ENCODE measurements at regions not wholly inside any gene's neighbourhood (a gene's known extent, or its start where the extent isn't known, plus 50 kb on each side); places are given as distances from the start of the nearest gene placed in this dataset.
"Not testable (repeated sequence)": the region's sequence is repeated elsewhere in the genome, so short reads cannot be mapped to it uniquely, and the experiment has no call there.

DNA sequence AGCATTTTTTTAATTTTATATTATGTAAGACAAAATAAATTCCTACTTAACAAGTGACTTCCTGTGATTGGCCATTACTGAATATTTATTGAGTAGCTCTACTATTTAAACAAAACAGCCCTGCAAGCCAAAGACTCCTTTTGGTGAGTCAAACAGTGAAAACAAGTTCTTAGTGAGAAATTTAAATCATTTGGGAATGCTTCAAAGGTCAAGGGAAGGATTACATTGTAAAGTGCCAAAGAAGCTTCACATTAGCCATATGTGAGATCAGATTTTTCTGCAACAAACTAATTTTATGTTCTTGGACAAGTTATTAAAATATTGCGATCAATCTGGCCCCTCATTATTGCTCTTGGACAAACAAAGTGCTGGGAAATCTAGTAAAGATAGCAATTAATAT, 795.4 kb upstream of the MGAT4C start:
- Histone ChIP-seq H3K27ac (ENCODE audit: low read length) (no peak overlapping the region), H3K9me3 (ENCODE audit: control insufficient read depth, low read length) (no peaks in the 10 kb centered on the region), H3K4me3 (ENCODE audit: low read length) (no peak overlapping the region), H3K4me1 (ENCODE audit: control insufficient read depth, insufficient read depth, low read length) (no peaks in the 10 kb centered on the region), H3K27me3 (ENCODE audit: control insufficient read depth, insufficient read depth) (no peaks in the 10 kb centered on the region)
- no peak for ATAC-seq
- no peak for DNase-seq
- intact Hi-C loops (cut with DNase I) = no loop called here
- 53% methylated on average over 1 of the region's 1 CpG for WGBS

GRCh38 chr12:87047691-87048090, 791.5 kb upstream of the MGAT4C start:
- Histone ChIP-seq H3K27ac (ENCODE audit: low read length) (no peak overlapping the region), H3K9me3 (ENCODE audit: control insufficient read depth, low read length) (no peaks in the 10 kb centered on the region), H3K4me1 (ENCODE audit: control insufficient read depth, insufficient read depth, low read length) (no peaks in the 10 kb centered on the region), H3K4me3 (ENCODE audit: low read length) (no peak overlapping the region), H3K27me3 (ENCODE audit: control insufficient read depth, insufficient read depth) (no peaks in the 10 kb centered on the region)
- WGBS = 93% methylated on average over 3 of the region's 3 CpGs
- ATAC-seq (no peak), DNase-seq (no peak)
- intact Hi-C loops (cut with DNase I) = no loop called here

GRCh38 chr12:87039536-87039935, 783.3 kb upstream of the MGAT4C start:
- Histone ChIP-seq H3K4me3 (ENCODE audit: low read length) (no peak overlapping the region), H3K9me3 (ENCODE audit: control insufficient read depth, low read length) (no peaks in the 10 kb centered on the region), H3K27ac (ENCODE audit: low read length) (no peak overlapping the region), H3K27me3 (ENCODE audit: control insufficient read depth, insufficient read depth) (no peaks in the 10 kb centered on the region), H3K4me1 (ENCODE audit: control insufficient read depth, insufficient read depth, low read length) (no peaks in the 10 kb centered on the region)
- no peak for DNase-seq
- WGBS = 85% methylated on average over 1 of the region's 1 CpG
- no peak for ATAC-seq
- intact Hi-C loops (cut with DNase I) = no loop called here

DNA sequence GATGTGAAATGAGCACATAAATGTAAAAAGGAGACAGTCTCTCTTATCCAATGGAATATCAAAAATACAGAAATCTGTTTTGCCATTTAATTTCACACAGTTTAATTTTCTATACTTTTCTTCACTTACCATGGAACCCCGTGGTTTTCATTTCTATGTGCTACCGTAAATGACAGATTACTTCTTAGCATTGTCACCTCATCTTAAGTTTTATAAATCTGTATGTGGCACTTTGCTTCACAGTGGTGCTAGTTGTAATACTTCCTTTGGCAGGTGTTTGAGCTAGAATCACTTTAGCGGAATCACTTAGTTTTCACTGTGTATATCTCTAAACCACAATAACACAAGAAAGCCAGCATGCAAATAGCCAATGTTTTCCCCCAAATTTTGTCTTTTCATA, 781.9 kb upstream of the MGAT4C start:
- Histone ChIP-seq H3K9me3 (ENCODE audit: control insufficient read depth, low read length) (no peaks in the 10 kb centered on the region), H3K27me3 (ENCODE audit: control insufficient read depth, insufficient read depth) (no peaks in the 10 kb centered on the region), H3K4me1 (ENCODE audit: control insufficient read depth, insufficient read depth, low read length) (no peaks in the 10 kb centered on the region), H3K4me3 (ENCODE audit: low read length) (no peak overlapping the region), H3K27ac (ENCODE audit: low read length) (no peak overlapping the region)
- intact Hi-C loops (cut with DNase I) = no loop called here
- ATAC-seq (no peak), DNase-seq (no peak)
- WGBS = 92% methylated on average over 3 of the region's 3 CpGs

DNA sequence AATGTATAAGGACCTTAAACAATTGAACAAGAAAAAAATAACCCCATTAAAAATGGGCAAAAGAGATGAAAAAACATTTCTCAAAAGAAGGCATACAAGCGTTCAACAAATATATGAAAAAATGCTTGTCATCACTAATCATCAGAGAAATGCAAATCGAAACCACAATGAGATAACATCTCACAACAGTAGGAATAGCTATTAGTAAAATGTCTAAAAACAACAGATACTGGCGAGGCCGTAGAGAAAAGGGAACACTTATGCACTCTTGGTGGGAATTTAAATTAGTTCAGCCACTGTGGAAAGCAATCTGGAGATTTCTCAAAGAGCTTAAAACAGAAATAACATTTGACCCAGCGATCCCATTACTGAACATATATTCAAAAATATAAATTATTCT, 769.8 kb upstream of the MGAT4C start:
- intact Hi-C loops (cut with DNase I) = no loop called here
- H3K4me1 ChIP-seq (ENCODE audit: control insufficient read depth, insufficient read depth, low read length) = no peaks in the 10 kb centered on the region
- ATAC-seq (no peak), DNase-seq (no peak)
- no peak overlapping the region for H3K27ac ChIP-seq (ENCODE audit: low read length)
- H3K9me3 ChIP-seq (ENCODE audit: control insufficient read depth, low read length) = no peaks in the 10 kb centered on the region
- H3K4me3 ChIP-seq (ENCODE audit: low read length) = no peak overlapping the region
- H3K27me3 ChIP-seq (ENCODE audit: control insufficient read depth, insufficient read depth) = no peaks in the 10 kb centered on the region
- 77% methylated on average over 5 of the region's 5 CpGs for WGBS

DNA sequence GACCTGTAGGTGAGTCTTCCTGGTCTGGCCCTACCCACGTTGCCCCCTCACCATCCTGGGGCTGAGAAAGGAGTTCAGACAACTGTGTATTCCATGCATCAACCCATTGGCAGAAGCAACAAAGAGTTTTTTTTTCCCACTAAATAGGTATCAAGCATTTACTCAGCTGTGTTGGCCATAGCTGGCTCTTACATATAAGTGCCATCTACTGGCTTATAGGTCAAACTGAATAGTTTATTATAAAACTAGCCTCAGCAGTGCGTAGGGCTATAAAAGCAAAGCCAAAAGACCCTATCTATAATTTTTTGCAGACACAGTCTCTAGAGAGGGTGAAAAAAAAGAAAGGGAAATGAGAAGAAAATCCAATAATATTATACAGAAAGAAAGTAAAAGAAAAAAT, 765.2 kb upstream of the MGAT4C start:
- no peaks in the 10 kb centered on the region for H3K4me1 ChIP-seq (ENCODE audit: control insufficient read depth, insufficient read depth, low read length)
- WGBS = 68% methylated on average over 2 of the region's 2 CpGs

GRCh38 chr12:87020071-87020470, 763.9 kb upstream of the MGAT4C start:
- intact Hi-C loops (cut with DNase I) = no loop called here
- H3K4me1 ChIP-seq (ENCODE audit: control insufficient read depth, insufficient read depth, low read length) = no peaks in the 10 kb centered on the region
- no peaks in the 10 kb centered on the region for H3K9me3 ChIP-seq (ENCODE audit: control insufficient read depth, low read length)
- no peak overlapping the region for H3K27ac ChIP-seq (ENCODE audit: low read length)
- DNase-seq (no peak), ATAC-seq (no peak)
- 85% methylated on average over 1 of the region's 1 CpG for WGBS
- H3K4me3 ChIP-seq (ENCODE audit: low read length) = no peak overlapping the region
- no peaks in the 10 kb centered on the region for H3K27me3 ChIP-seq (ENCODE audit: control insufficient read depth, insufficient read depth)

More for the DNA sequence above, 765.2 kb upstream of the MGAT4C start:
- Histone ChIP-seq H3K9me3 (ENCODE audit: control insufficient read depth, low read length) (no peaks in the 10 kb centered on the region), H3K27ac (ENCODE audit: low read length) (no peak overlapping the region), H3K27me3 (ENCODE audit: control insufficient read depth, insufficient read depth) (no peaks in the 10 kb centered on the region), H3K4me3 (ENCODE audit: low read length) (no peak overlapping the region)
- no peak for ATAC-seq
- intact Hi-C loops (cut with DNase I) = no loop called here
- DNase-seq = no peak

DNA sequence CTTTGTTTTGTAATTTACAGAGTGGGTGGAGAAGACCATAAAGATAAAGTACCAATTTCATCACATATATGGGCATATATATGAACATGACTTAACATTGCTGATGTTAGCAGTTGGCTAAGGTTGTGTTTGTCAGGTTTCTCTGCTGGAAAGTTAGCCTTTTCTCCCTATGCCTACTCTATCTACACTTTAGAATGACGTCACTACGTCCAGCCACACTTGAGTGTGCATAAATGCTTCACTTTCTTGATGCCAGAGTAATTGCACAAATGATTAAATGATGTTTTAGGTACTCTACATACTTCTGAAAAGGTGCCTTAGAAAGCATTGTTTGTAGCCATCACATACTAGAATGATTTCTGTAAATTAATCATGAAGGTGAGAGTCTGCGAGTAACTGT, 759.2 kb upstream of the MGAT4C start:
- DNase-seq (no peak), ATAC-seq (no peak)
- Histone ChIP-seq H3K4me3 (ENCODE audit: low read length) (no peak overlapping the region), H3K27me3 (ENCODE audit: control insufficient read depth, insufficient read depth) (no peaks in the 10 kb centered on the region), H3K4me1 (ENCODE audit: control insufficient read depth, insufficient read depth, low read length) (no peaks in the 10 kb centered on the region), H3K27ac (ENCODE audit: low read length) (no peak overlapping the region), H3K9me3 (ENCODE audit: control insufficient read depth, low read length) (no peaks in the 10 kb centered on the region)
- intact Hi-C loops (cut with DNase I) = no loop called here
- 79% methylated on average over 3 of the region's 3 CpGs for WGBS

DNA sequence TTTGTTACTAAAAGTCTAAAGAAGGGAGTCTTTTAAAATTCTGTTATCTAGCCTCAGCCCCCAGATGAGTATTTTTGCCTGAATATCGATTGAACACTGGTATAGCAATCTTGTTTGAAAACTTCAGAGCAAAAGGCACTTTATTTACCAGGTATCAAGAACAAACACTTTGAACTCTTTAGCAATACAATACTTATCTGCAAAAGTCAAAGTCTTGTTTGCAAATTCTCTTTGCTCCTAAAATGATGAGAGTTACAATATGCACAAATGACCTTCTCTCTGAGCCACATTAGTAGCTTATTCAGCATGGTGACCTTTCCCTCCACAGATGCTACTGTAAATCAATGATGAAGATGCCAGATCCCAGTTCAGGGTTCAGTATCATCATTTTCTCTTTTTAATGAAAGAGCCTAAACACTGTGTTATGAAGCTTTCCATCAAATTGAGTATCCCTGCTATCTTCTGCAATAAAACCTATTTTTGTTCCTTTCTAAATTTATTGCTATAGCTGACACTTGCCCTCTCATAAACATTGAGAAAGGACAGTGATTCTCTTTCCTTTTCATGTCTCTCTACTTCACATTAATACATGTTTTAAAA, 752.7 kb upstream of the MGAT4C start:
- 58% methylated on average over 1 of the region's 1 CpG for WGBS
- intact Hi-C loops (cut with DNase I) = no loop called here
- ATAC-seq (no peak), DNase-seq (no peak)
- Histone ChIP-seq H3K9me3 (ENCODE audit: control insufficient read depth, low read length) (no peaks in the 10 kb centered on the region), H3K27me3 (ENCODE audit: control insufficient read depth, insufficient read depth) (no peaks in the 10 kb centered on the region), H3K4me1 (ENCODE audit: control insufficient read depth, insufficient read depth, low read length) (no peaks in the 10 kb centered on the region), H3K4me3 (ENCODE audit: low read length) (no peak overlapping the region), H3K27ac (ENCODE audit: low read length) (no peak overlapping the region)

DNA sequence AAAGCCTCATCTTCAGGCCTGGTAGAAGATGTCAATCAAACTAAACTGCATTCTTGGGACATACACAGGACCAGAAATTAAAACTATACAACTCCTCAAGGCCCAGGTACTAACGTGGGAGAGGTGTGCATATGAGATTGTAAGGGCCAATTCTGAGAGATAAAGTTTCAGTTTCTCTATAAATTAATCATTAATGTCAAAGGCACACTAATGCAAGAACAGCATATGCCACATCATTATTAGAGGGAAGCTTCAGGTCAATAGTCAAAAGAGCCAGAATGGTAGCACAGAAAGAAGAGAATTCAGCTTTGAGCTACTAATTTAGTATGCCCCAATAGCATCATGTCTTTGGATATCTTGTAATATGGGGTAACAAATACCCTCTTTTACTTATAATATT, 744.9 kb upstream of the MGAT4C start:
- ATAC-seq (no peak), DNase-seq (no peak)
- H3K9me3 ChIP-seq (ENCODE audit: control insufficient read depth, low read length) = no peaks in the 10 kb centered on the region
- no peaks in the 10 kb centered on the region for H3K4me1 ChIP-seq (ENCODE audit: control insufficient read depth, insufficient read depth, low read length)
- H3K4me3 ChIP-seq (ENCODE audit: low read length) = no peak overlapping the region
- no peak overlapping the region for H3K27ac ChIP-seq (ENCODE audit: low read length)
- no peaks in the 10 kb centered on the region for H3K27me3 ChIP-seq (ENCODE audit: control insufficient read depth, insufficient read depth)
- intact Hi-C loops (cut with DNase I) = no loop called here
- WGBS = 65% methylated on average over 1 of the region's 1 CpG

GRCh38 chr12:86985298-86985697, 729.1 kb upstream of the MGAT4C start:
- Histone ChIP-seq H3K4me1 (ENCODE audit: control insufficient read depth, insufficient read depth, low read length) (no peaks in the 10 kb centered on the region), H3K9me3 (ENCODE audit: control insufficient read depth, low read length) (no peaks in the 10 kb centered on the region), H3K27me3 (ENCODE audit: control insufficient read depth, insufficient read depth) (no peaks in the 10 kb centered on the region), H3K4me3 (ENCODE audit: low read length) (no peak overlapping the region), H3K27ac (ENCODE audit: low read length) (no peak overlapping the region)
- WGBS = 94% methylated on average over 4 of the region's 4 CpGs
- DNase-seq (no peak), ATAC-seq (no peak)
- intact Hi-C loops (cut with DNase I) = no loop called here

DNA sequence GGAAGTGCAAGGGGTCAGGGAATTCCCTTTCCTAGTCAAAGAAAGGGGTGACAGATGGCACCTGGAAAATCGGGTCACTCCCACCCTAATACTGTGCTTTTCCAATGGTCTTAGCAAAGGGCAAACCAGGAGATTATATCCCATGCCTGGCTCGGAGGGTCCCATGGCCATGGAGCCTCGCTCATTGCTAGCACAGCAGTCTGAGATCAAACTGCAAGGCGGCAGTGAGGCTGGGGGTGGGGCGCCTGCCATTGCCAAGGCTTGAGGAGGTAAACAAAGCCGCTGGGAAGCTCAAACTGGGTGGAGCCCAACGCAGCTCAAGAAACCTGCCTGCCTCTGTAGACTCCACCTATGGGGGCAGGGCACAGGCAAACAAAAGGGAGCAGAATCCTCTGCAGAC, 714.4 kb upstream of the MGAT4C start:
- DNase-seq = peak in 2 of 3 donors; percentile 18 to 32
- H3K27ac ChIP-seq (ENCODE audit: low read length); ATAC-seq; intact Hi-C loops (cut with DNase I); H3K9me3 ChIP-seq (ENCODE audit: control insufficient read depth, low read length); H3K27me3 ChIP-seq (ENCODE audit: control insufficient read depth, insufficient read depth); H3K4me3 ChIP-seq (ENCODE audit: low read length); H3K4me1 ChIP-seq (ENCODE audit: control insufficient read depth, insufficient read depth, low read length): not testable (repeated sequence)
- 88% methylated on average over 7 of the region's 7 CpGs for WGBS

All from right cardiac atrium (tissue), 5 donors.